ENCODE measurements at regions not wholly inside any gene's neighbourhood (a gene's known extent, or its start where the extent isn't known, plus 50 kb on each side); places are given as distances from the start of the nearest gene placed in this dataset.
"Not testable (repeated sequence)": the region's sequence is repeated elsewhere in the genome, so short reads cannot be mapped to it uniquely, and the experiment has no call there.

- DNase-seq (ENCODE audit: insufficient read length, low spot score) (no peak), FAIRE-seq (peak; percentile 51)
- no peak for TF ChIP-seq CTCF (IDR thresholded peaks at IDR 0.05; ENCODE audit: insufficient read depth, missing control alignments)
Measured at GRCh38 chr1:163983097-163983496, 575.9 kb upstream of the PBX1 start.

- DNase-seq (ENCODE audit: insufficient read length, low spot score) (no peak), FAIRE-seq (no peak)
- no peak for TF ChIP-seq CTCF (IDR thresholded peaks at IDR 0.05; ENCODE audit: insufficient read depth, missing control alignments)
Measured at GRCh38 chr1:163985700-163986099, 573.3 kb upstream of the PBX1 start.

- TF ChIP-seq CTCF (IDR thresholded peaks at IDR 0.05; ENCODE audit: insufficient read depth, missing control alignments): no peak
- DNase-seq (ENCODE audit: insufficient read length, low spot score) (no peak), FAIRE-seq (no peak)
Measured at GRCh38 chr1:163999131-163999530, 559.9 kb upstream of the PBX1 start.

GRCh38 chr1:164006186-164006585 lies 552.8 kb upstream of the PBX1 start:
- not testable (repeated sequence) for FAIRE-seq; DNase-seq (ENCODE audit: insufficient read length, low spot score)

- DNase-seq (ENCODE audit: insufficient read length, low spot score) (no peak), FAIRE-seq (no peak)
- no peak for TF ChIP-seq CTCF (IDR thresholded peaks at IDR 0.05; ENCODE audit: insufficient read depth, missing control alignments)
Measured at GRCh38 chr1:164006621-164007020, 552.4 kb upstream of the PBX1 start.

- FAIRE-seq (no peak), DNase-seq (ENCODE audit: insufficient read length, low spot score) (no peak)
- TF ChIP-seq CTCF (IDR thresholded peaks at IDR 0.05; ENCODE audit: insufficient read depth, missing control alignments): no peak
Measured at GRCh38 chr1:164017239-164017638, 541.7 kb upstream of the PBX1 start.

- TF ChIP-seq CTCF (IDR thresholded peaks at IDR 0.05; ENCODE audit: insufficient read depth, missing control alignments): no peak
- FAIRE-seq: peak; percentile 21
- no peak for DNase-seq (ENCODE audit: insufficient read length, low spot score)
Measured at GRCh38 chr1:164020391-164020790, 538.6 kb upstream of the PBX1 start.

GRCh38 chr1:164021813-164022212 lies 537.2 kb upstream of the PBX1 start:
- FAIRE-seq (peak; percentile 91), DNase-seq (ENCODE audit: insufficient read length, low spot score) (no peak)
- TF ChIP-seq CTCF (IDR thresholded peaks at IDR 0.05; ENCODE audit: insufficient read depth, missing control alignments): no peak

All from D721Med (cell line).